ENCODE measurements at regions not wholly inside any gene's neighbourhood (a gene's known extent, or its start where the extent isn't known, plus 50 kb on each side); places are given as distances from the start of the nearest gene placed in this dataset.

- no peak for DNase-seq (ENCODE audit: low spot score)
- no peak for TF ChIP-seq CTCF (IDR thresholded peaks at IDR 0.05; ENCODE audit: extremely low read depth, insufficient read depth, missing control alignments)
- in situ Hi-C loops (cut with MboI; ENCODE audit: low pct_unique_long_range_greater_than_20kb, low sequenced_read_pairs, unreplicated experiment), result no loop called here
Observed at GRCh38 chr10:88209231-88209630, 345.8 kb downstream of the PTEN start.

GRCh38 chr10:88209837-88210561, 346.6 kb downstream of the PTEN start:
- in situ Hi-C loops (cut with MboI; ENCODE audit: low pct_unique_long_range_greater_than_20kb, low sequenced_read_pairs, unreplicated experiment), result no loop called here
- no peak for TF ChIP-seq CTCF (IDR thresholded peaks at IDR 0.05; ENCODE audit: extremely low read depth, insufficient read depth, missing control alignments)
- DNase-seq (ENCODE audit: low spot score), result no peak

GRCh38 chr10:88211230-88211629, 347.8 kb downstream of the PTEN start:
- DNase-seq (ENCODE audit: low spot score), result no peak
- in situ Hi-C loops (cut with MboI; ENCODE audit: low pct_unique_long_range_greater_than_20kb, low sequenced_read_pairs, unreplicated experiment), result no loop called here

GRCh38 chr10:88212069-88212468, 348.6 kb downstream of the PTEN start:
- no peak for DNase-seq (ENCODE audit: low spot score)
- in situ Hi-C loops (cut with MboI; ENCODE audit: low pct_unique_long_range_greater_than_20kb, low sequenced_read_pairs, unreplicated experiment), result no loop called here
- no peak for TF ChIP-seq CTCF (IDR thresholded peaks at IDR 0.05; ENCODE audit: extremely low read depth, insufficient read depth, missing control alignments)

More at GRCh38 chr10:88211230-88211629, 347.8 kb downstream of the PTEN start:
- TF ChIP-seq CTCF (IDR thresholded peaks at IDR 0.05; ENCODE audit: extremely low read depth, insufficient read depth, missing control alignments), result no peak

GRCh38 chr10:88213065-88213605, 349.7 kb downstream of the PTEN start:
- DNase-seq (ENCODE audit: low spot score), result no peak
- in situ Hi-C loops (cut with MboI; ENCODE audit: low pct_unique_long_range_greater_than_20kb, low sequenced_read_pairs, unreplicated experiment), result no loop called here
- TF ChIP-seq CTCF (IDR thresholded peaks at IDR 0.05; ENCODE audit: extremely low read depth, insufficient read depth, missing control alignments), result no peak

GRCh38 chr10:88216976-88217375, 353.6 kb downstream of the PTEN start:
- in situ Hi-C loops (cut with MboI; ENCODE audit: low pct_unique_long_range_greater_than_20kb, low sequenced_read_pairs, unreplicated experiment), result no loop called here
- TF ChIP-seq CTCF (IDR thresholded peaks at IDR 0.05; ENCODE audit: extremely low read depth, insufficient read depth, missing control alignments), result peak; percentile 26
- no peak for DNase-seq (ENCODE audit: low spot score)
